ENCODE measurements at regions not wholly inside any gene's neighbourhood (a gene's known extent, or its start where the extent isn't known, plus 50 kb on each side); places are given as distances from the start of the nearest gene placed in this dataset.

DNA sequence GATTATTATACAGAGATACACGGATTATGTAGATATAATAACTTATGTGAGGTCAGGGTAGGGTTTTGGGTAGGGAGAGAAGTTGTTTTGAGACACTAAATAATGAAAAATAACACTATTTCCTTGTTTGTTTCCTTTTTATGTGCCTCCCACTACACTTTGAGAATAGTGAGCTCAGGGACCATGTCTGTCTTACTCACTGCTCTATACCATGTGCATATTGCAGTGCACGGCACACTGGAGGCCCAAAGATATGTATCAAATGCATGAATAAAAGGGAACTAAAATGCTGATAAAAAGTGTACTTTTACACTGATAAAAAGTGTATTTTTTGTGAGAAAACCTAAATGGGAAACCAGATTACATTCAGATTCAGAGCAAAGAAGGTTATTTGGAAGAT is 151.4 kb upstream of the NABP1 start:
- TF ChIP-seq, protein P1, sequence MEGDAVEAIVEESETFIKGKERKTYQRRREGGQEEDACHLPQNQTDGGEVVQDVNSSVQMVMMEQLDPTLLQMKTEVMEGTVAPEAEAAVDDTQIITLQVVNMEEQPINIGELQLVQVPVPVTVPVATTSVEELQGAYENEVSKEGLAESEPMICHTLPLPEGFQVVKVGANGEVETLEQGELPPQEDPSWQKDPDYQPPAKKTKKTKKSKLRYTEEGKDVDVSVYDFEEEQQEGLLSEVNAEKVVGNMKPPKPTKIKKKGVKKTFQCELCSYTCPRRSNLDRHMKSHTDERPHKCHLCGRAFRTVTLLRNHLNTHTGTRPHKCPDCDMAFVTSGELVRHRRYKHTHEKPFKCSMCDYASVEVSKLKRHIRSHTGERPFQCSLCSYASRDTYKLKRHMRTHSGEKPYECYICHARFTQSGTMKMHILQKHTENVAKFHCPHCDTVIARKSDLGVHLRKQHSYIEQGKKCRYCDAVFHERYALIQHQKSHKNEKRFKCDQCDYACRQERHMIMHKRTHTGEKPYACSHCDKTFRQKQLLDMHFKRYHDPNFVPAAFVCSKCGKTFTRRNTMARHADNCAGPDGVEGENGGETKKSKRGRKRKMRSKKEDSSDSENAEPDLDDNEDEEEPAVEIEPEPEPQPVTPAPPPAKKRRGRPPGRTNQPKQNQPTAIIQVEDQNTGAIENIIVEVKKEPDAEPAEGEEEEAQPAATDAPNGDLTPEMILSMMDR (IDR thresholded peaks at IDR 0.05; ENCODE audit: insufficient read depth, low read depth, low read length) = no peak
- TF ChIP-seq EZH2 (IDR thresholded peaks at IDR 0.05; ENCODE audit: insufficient read depth, low read length) = no peak
